ENCODE measurements at regions not wholly inside any gene's neighbourhood (a gene's known extent, or its start where the extent isn't known, plus 50 kb on each side); places are given as distances from the start of the nearest gene placed in this dataset.
"Not testable (repeated sequence)": the region's sequence is repeated elsewhere in the genome, so short reads cannot be mapped to it uniquely, and the experiment has no call there.

GRCh38 chr5:92977846-92978540 lies 603.0 kb downstream of the NR2F1-AS1 start:
- DNase-seq, result no peak

- DNase-seq, result no peak
These were observed 604.9 kb downstream of the NR2F1-AS1 start for GRCh38 chr5:92976156-92976555.

GRCh38 chr5:92969781-92970237 lies 611.2 kb downstream of the NR2F1-AS1 start:
- DNase-seq, result no peak

GRCh38 chr5:92969191-92969780 lies 611.7 kb downstream of the NR2F1-AS1 start:
- no peak for DNase-seq

GRCh38 chr5:92963800-92964199 lies 617.2 kb downstream of the NR2F1-AS1 start:
- DNase-seq, result no peak

- no peak for DNase-seq
These were observed 618.3 kb downstream of the NR2F1-AS1 start for GRCh38 chr5:92962752-92963151.

- DNase-seq, result no peak
These were observed 624.1 kb downstream of the NR2F1-AS1 start for GRCh38 chr5:92956886-92957285.

- no peak for DNase-seq
These were observed 628.8 kb downstream of the NR2F1-AS1 start for GRCh38 chr5:92952243-92952642.

GRCh38 chr5:92951746-92952145 lies 629.3 kb downstream of the NR2F1-AS1 start:
- DNase-seq, result no peak

GRCh38 chr5:92946546-92946945 lies 634.5 kb downstream of the NR2F1-AS1 start:
- DNase-seq, result no peak

- no peak for DNase-seq
These were observed 635.4 kb downstream of the NR2F1-AS1 start for GRCh38 chr5:92945605-92946097.

- no peak for DNase-seq
These were observed 636.0 kb downstream of the NR2F1-AS1 start for GRCh38 chr5:92944903-92945604.

GRCh38 chr5:92944337-92944736 lies 636.7 kb downstream of the NR2F1-AS1 start:
- DNase-seq, result no peak

- DNase-seq, result no peak
These were observed 638.3 kb downstream of the NR2F1-AS1 start for GRCh38 chr5:92942762-92943161.

GRCh38 chr5:92941806-92942205 lies 639.2 kb downstream of the NR2F1-AS1 start:
- DNase-seq, result no peak

GRCh38 chr5:92939428-92939827 lies 641.6 kb downstream of the NR2F1-AS1 start:
- no peak for DNase-seq

- not testable (repeated sequence) for DNase-seq
These were observed 643.6 kb downstream of the NR2F1-AS1 start for GRCh38 chr5:92937396-92937795.

- DNase-seq, result no peak
These were observed 651.0 kb downstream of the NR2F1-AS1 start for GRCh38 chr5:92930057-92930456.

- DNase-seq, result no peak
These were observed 653.7 kb downstream of the NR2F1-AS1 start for GRCh38 chr5:92927291-92927778.

GRCh38 chr5:92923885-92924284 lies 657.1 kb downstream of the NR2F1-AS1 start:
- DNase-seq, result no peak

- DNase-seq, result no peak
These were observed 658.6 kb downstream of the NR2F1-AS1 start for GRCh38 chr5:92922231-92922967.

GRCh38 chr5:92917044-92917443 lies 664.0 kb downstream of the NR2F1-AS1 start:
- DNase-seq, result no peak

GRCh38 chr5:92916036-92916435 lies 665.0 kb downstream of the NR2F1-AS1 start:
- DNase-seq, result no peak
